Adrenal gland (tissue), 5 donors: ENCODE measurements at regions not wholly inside any gene's neighbourhood (a gene's known extent, or its start where the extent isn't known, plus 50 kb on each side); places are given as distances from the start of the nearest gene placed in this dataset.

Source experiments
- POLR2A ChIP-seq, 2 donors: fragments of 450-650 bp; IDR thresholded peaks; one replicate each; pipeline ENCODE4 v1.6.1; 2017; ENCODE audit warnings: antibody characterized with exemption in 2 of 2, mild to moderate bottlenecking in 2 of 2, moderate library complexity in 1 of 2
- TF ChIP-seq, protein P1 (sequence below), 6 experiments: fragments of 450-650 bp in 4 of 6; fragments of 200-600 bp in 2 of 6; sonication (generic) in 1 of 6; IDR thresholded peaks; 1 replicate in 5 of 6; 2 replicates in 1 of 6; pipeline versions ENCODE4 v1.5.1 to v1.8.0; 2016 to 2021; ENCODE audit warnings: antibody characterized with exemption in 6 of 6, mild to moderate bottlenecking in 2 of 6, moderate library complexity in 1 of 6
- donor health status: DM: no; HTN: no; CAD: no.

DNA sequence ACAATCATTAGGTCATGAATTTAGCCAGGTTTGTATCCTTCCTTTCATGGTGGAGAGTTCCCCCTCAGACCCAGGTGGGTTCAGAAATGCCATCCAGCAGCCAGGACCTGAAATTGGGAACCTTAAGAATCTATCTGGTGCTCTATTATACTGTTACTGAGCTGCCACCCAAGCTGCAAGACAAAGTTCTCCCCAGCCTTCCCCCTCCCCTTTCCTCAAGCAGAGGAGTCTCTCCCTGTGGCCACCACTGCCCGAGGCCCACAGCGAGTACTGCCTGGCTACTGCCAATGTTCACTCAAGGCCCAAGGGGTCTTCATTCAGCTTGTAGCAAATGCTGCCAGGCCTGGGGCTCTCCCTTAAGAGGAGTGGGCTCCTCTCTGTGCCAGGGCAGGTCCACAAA is 133.8 kb downstream of the TMEM38B start:
- TF ChIP-seq, protein P1, sequence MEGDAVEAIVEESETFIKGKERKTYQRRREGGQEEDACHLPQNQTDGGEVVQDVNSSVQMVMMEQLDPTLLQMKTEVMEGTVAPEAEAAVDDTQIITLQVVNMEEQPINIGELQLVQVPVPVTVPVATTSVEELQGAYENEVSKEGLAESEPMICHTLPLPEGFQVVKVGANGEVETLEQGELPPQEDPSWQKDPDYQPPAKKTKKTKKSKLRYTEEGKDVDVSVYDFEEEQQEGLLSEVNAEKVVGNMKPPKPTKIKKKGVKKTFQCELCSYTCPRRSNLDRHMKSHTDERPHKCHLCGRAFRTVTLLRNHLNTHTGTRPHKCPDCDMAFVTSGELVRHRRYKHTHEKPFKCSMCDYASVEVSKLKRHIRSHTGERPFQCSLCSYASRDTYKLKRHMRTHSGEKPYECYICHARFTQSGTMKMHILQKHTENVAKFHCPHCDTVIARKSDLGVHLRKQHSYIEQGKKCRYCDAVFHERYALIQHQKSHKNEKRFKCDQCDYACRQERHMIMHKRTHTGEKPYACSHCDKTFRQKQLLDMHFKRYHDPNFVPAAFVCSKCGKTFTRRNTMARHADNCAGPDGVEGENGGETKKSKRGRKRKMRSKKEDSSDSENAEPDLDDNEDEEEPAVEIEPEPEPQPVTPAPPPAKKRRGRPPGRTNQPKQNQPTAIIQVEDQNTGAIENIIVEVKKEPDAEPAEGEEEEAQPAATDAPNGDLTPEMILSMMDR (IDR thresholded peaks at IDR 0.05): no peak
- TF ChIP-seq POLR2A (IDR thresholded peaks at IDR 0.05): no peak
